ENCODE measurements at regions not wholly inside any gene's neighbourhood (a gene's known extent, or its start where the extent isn't known, plus 50 kb on each side); places are given as distances from the start of the nearest gene placed in this dataset.
"Not testable (repeated sequence)": the region's sequence is repeated elsewhere in the genome, so short reads cannot be mapped to it uniquely, and the experiment has no call there.

GRCh38 chr3:178137831-178138230 lies 398.4 kb upstream of the KCNMB2 start:
- Histone ChIP-seq H3K4me3 (no peak overlapping the region), H3K27me3 (no peaks in the 10 kb centered on the region), H3K27ac (no peak overlapping the region), H3K9me3 (ENCODE audit: low read depth) (no peaks in the 10 kb centered on the region), H3K4me1 (ENCODE audit: low read depth) (no peaks in the 10 kb centered on the region), H3K36me3 (no peaks in the 10 kb centered on the region)
- DNase-seq (ENCODE audit: low read depth in 1 of 2, low spot score in 1 of 2), result no peak
- no peak for TF ChIP-seq CTCF (IDR thresholded peaks at IDR 0.05; ENCODE audit: low read depth, low read length)

- no peak for TF ChIP-seq CTCF (IDR thresholded peaks at IDR 0.05; ENCODE audit: low read depth, low read length)
- no peaks in the 10 kb centered on the region for H3K27me3 ChIP-seq
- DNase-seq (ENCODE audit: low read depth in 1 of 2, low spot score in 1 of 2), result no peak
- no peaks in the 10 kb centered on the region for H3K36me3 ChIP-seq
- no peaks in the 10 kb centered on the region for H3K4me1 ChIP-seq (ENCODE audit: low read depth)
- no peak overlapping the region for H3K27ac ChIP-seq
- no peaks in the 10 kb centered on the region for H3K9me3 ChIP-seq (ENCODE audit: low read depth)
- H3K4me3 ChIP-seq, result no peak overlapping the region
Measured at GRCh38 chr3:178139116-178139515, 397.1 kb upstream of the KCNMB2 start.

- H3K4me3 ChIP-seq, result no peak overlapping the region
- DNase-seq (ENCODE audit: low read depth in 1 of 2, low spot score in 1 of 2), result peak in 1 of 2 donors; percentile 49
- no peaks in the 10 kb centered on the region for H3K36me3 ChIP-seq
- no peak for TF ChIP-seq CTCF (IDR thresholded peaks at IDR 0.05; ENCODE audit: low read depth, low read length)
- no peak overlapping the region for H3K27ac ChIP-seq
- no peaks in the 10 kb centered on the region for H3K9me3 ChIP-seq (ENCODE audit: low read depth)
- H3K4me1 ChIP-seq (ENCODE audit: low read depth), result no peaks in the 10 kb centered on the region
- H3K27me3 ChIP-seq, result no peaks in the 10 kb centered on the region
Measured at GRCh38 chr3:178140531-178141304, 395.5 kb upstream of the KCNMB2 start.

- H3K9me3 ChIP-seq (ENCODE audit: low read depth); H3K27ac ChIP-seq; H3K4me1 ChIP-seq (ENCODE audit: low read depth); H3K4me3 ChIP-seq; H3K36me3 ChIP-seq; DNase-seq (ENCODE audit: low read depth in 1 of 2, low spot score in 1 of 2); H3K27me3 ChIP-seq: not testable (repeated sequence)
Measured at GRCh38 chr3:178141305-178141684, 394.9 kb upstream of the KCNMB2 start.

GRCh38 chr3:178146406-178146831 lies 389.8 kb upstream of the KCNMB2 start:
- no peaks in the 10 kb centered on the region for H3K4me1 ChIP-seq (ENCODE audit: low read depth)
- no peak overlapping the region for H3K27ac ChIP-seq
- no peak for TF ChIP-seq CTCF (IDR thresholded peaks at IDR 0.05; ENCODE audit: low read depth, low read length)
- H3K9me3 ChIP-seq (ENCODE audit: low read depth), result no peaks in the 10 kb centered on the region
- H3K36me3 ChIP-seq, result no peaks in the 10 kb centered on the region
- no peak for DNase-seq (ENCODE audit: low read depth in 1 of 2, low spot score in 1 of 2)
- no peaks in the 10 kb centered on the region for H3K27me3 ChIP-seq
- no peak overlapping the region for H3K4me3 ChIP-seq

- H3K27ac ChIP-seq, result no peak overlapping the region
- no peak overlapping the region for H3K4me3 ChIP-seq
- H3K36me3 ChIP-seq, result no peaks in the 10 kb centered on the region
- DNase-seq (ENCODE audit: low read depth in 1 of 2, low spot score in 1 of 2), result no peak
- H3K4me1 ChIP-seq (ENCODE audit: low read depth), result no peaks in the 10 kb centered on the region
- H3K27me3 ChIP-seq, result no peaks in the 10 kb centered on the region
- no peak for TF ChIP-seq CTCF (IDR thresholded peaks at IDR 0.05; ENCODE audit: low read depth, low read length)
- no peaks in the 10 kb centered on the region for H3K9me3 ChIP-seq (ENCODE audit: low read depth)
Measured at GRCh38 chr3:178147001-178147400, 389.2 kb upstream of the KCNMB2 start.
